ENCODE measurements at regions not wholly inside any gene's neighbourhood (a gene's known extent, or its start where the extent isn't known, plus 50 kb on each side); places are given as distances from the start of the nearest gene placed in this dataset.
"Not testable (repeated sequence)": the region's sequence is repeated elsewhere in the genome, so short reads cannot be mapped to it uniquely, and the experiment has no call there.

- DNase-seq: no peak
These were observed 1538.9 kb upstream of the RAG2 start for GRCh38 chr11:38136887-38137286.

- no peak for DNase-seq
These were observed 1533.5 kb upstream of the RAG2 start for GRCh38 chr11:38131535-38131934.

- DNase-seq: no peak
These were observed 1532.9 kb upstream of the RAG2 start for GRCh38 chr11:38130976-38131375.

- no peak for DNase-seq
These were observed 1532.5 kb upstream of the RAG2 start for GRCh38 chr11:38130514-38130913.

GRCh38 chr11:38123673-38124072, 1525.6 kb upstream of the RAG2 start:
- no peak for DNase-seq

GRCh38 chr11:38116616-38117015, 1518.6 kb upstream of the RAG2 start:
- DNase-seq: not testable (repeated sequence)

GRCh38 chr11:38115381-38115780, 1517.3 kb upstream of the RAG2 start:
- DNase-seq: not testable (repeated sequence)

DNA sequence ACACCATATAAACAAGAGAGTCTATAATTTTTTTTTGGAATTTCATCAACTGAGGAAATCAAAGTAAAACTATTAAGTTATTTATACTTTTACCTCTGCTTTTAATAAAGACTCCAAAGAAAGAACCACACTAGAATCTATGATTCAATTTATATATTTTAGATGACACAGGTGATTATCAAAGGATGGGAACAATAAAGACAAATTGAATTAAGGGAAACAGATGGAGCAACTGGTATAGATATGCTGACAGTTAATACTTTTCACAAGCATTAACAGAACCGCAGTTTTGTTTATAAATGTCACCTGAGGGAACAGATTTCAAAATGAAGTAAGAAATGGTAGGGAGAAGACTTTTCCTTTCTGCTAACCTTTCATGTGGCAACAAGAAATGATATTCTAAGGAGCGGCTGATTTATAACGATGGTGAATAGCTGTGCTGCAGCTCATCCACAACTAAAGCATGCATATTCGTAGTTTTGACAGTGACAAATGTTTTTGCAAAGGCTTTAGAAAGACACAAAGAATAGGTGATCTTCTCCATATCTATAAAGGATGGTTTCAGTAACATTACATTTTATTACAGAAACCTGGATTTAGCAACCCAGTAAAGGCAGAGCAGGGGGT, 1502.9 kb upstream of the RAG2 start:
- no peak for DNase-seq

DNA sequence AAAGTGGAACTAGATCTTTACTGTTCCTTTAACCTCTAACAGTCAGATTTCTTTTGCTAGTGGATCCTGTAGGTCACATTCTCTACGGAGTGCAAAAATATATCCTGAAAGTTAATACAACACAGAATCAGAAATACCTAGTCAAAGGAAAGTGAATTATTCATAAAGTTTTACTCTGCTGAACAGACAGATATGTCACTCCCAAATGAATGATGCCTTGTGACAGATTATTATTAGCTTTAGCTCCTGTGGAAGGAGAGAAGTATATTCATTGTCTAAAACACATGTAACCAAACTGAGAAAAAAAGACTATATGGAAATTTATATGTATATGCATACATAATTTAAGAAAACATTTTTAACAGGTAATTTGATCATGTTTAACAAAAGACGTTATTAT, 1497.2 kb upstream of the RAG2 start:
- no peak for DNase-seq

- no peak for DNase-seq
These were observed 1491.7 kb upstream of the RAG2 start for GRCh38 chr11:38089726-38090125.

DNA sequence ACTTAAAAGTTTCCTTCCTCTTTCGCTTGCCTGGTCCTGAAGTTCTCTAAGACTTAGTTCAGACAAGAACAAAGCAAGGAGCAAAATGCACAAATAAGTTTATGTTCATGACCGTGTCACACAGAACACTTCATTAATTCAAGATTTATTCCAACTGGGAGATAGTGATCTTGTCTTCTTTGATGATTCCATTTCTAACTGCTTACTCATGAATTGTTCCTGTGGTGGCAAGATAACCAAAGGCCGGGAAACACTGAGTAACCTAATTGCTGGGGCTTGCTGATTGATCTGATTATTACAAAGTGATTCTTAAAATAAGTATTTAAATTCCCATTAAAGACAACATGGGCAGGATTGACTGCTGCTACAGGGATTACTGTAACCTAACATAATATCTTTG, 1462.9 kb upstream of the RAG2 start:
- no peak for DNase-seq

- DNase-seq: no peak
These were observed 1462.1 kb upstream of the RAG2 start for GRCh38 chr11:38060136-38060535.

DNA sequence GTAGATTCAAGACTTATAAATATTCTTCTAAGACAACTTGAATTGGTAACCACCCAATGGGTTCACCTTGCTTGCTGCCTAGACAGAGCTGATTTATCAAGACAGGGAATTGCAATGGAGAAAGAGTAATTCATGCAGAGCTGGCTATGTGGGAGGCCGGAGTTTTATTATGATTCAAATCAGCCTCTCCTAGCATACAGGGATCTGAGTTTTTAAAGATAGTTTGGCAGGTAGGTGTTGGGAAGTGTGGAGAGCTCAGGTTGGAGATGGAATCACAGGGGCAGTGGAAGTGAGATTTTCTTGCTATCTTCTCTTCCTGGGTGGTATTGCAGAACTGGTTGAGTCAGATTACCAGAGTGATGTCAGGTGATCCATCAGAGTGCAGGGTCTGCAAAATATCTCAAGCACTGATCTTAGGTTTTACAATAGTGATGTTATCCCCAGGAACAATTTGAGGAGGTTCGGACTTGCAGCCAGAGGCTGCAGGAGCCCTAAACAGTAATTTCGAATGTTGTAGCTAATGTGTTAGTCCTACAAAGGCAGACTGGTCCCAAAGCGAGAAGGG, 1448.6 kb upstream of the RAG2 start:
- no peak for DNase-seq

DNA sequence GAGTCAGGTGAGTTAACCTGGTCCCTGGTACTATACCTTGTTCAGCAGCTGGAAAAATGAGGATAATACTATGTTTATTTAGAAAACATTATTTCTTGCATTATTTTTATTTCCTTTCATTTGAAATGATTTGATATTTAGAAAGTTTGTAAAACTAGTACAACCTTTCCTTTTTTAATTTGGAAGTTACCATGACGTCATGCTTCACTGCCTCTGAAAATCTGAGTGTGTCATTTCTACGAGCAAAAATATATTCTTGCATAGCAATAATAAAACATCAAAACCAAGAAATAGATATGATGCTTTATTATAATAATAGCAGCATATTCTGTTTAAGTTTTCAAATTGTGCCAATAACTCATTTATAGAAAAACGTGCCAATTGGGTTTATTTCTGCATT, 1445.0 kb upstream of the RAG2 start:
- DNase-seq: no peak

DNA sequence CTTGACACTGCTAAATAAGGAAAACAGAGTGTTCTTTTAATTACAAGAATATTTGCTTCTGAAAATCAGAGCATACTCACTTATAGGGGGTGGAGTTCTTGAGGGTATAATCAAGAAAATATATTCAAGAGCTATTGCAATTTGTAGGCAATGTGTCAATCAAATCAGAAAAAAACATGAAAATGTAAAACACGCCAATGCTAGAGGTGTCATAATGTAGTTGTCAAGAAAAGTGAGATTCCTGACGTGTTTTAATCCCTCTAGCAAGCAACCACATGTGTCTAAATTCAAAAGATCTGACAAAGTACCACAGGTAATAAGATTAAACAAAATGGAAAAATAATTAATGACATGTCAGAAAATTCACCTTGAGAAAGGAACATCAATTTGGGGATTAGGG, 1440.7 kb upstream of the RAG2 start:
- DNase-seq: no peak

DNA sequence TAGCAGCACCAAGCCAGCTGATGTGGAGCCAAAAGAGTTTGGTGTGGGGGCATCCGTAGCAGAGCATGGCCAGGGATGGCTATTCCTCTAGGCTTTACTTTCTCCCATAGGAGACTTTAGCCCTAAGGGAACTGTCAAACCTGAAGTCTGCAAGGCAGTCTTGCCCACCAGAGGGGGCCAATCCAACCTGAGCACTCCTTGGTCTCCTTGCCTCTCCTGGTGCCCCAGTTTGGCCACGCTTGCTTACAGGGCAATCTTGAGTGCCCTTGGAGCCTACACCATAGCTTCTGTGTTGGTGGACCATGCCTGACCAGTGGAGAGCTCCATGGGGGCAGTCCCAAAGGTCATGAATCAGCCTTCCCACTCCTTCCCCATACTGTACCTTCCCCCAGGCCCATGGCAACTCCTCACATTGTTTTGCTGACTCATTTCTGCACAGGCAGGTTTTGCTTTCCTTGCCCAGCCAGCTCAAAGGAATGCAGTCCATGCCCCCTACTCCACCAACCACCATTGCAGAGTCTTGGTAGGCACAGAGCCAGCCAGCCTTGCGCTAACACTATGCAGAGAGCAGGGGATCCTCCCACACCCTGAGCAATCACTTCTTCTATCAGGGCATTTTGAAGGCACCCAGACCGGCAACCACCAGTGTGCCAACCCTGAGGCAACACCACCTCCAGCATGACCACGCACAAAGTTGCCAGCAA, 1421.2 kb upstream of the RAG2 start:
- DNase-seq: no peak

- DNase-seq: no peak
These were observed 1416.4 kb upstream of the RAG2 start for GRCh38 chr11:38014405-38014804.

GRCh38 chr11:38013157-38013556, 1415.1 kb upstream of the RAG2 start:
- no peak for DNase-seq

- no peak for DNase-seq
These were observed 1413.5 kb upstream of the RAG2 start for GRCh38 chr11:38011496-38011895.

- no peak for DNase-seq
These were observed 1411.9 kb upstream of the RAG2 start for GRCh38 chr11:38009932-38010331.

GRCh38 chr11:38006466-38006865, 1408.4 kb upstream of the RAG2 start:
- DNase-seq: no peak

DNA sequence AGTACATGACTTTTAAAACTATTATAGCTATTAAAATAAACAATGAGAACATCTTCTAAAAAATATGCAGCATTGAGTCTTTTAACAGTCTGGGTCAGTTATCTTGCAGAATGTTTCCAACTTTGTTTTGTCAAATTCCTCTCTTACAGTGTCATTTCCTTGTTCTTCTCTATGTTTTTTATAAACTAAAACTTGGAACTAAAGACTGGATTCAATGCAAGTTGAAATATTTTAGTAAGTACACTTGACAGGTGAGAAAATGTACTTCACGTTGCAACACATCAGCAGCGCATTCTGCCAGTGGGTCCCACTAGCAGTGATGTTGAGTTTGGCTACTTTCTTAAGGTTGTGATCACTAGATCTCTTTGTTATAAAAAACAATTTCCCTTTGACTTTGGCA, 1407.6 kb upstream of the RAG2 start:
- no peak for DNase-seq

GRCh38 chr11:37999171-37999570, 1401.1 kb upstream of the RAG2 start:
- no peak for DNase-seq

- DNase-seq: no peak
These were observed 1397.8 kb upstream of the RAG2 start for GRCh38 chr11:37995886-37996285.
